Cardiac fibroblast (primary cell): ENCODE measurements at regions not wholly inside any gene's neighbourhood (a gene's known extent, or its start where the extent isn't known, plus 50 kb on each side); places are given as distances from the start of the nearest gene placed in this dataset.

ENCODE experiments used
- DNase-seq, 2 donors: peaks; one replicate each; pipeline versions ENCODE4 v3.0.0 to v3.0.0-alpha.2; 2010; ENCODE audit warnings: low read depth in 2 of 2
- H3K4me3 ChIP-seq, 2 donors: replicated peaks in 1 of 2; 1 replicate in 1 of 2; 2 replicates in 1 of 2; pipeline ENCODE4 v1.5.1; 2011; ENCODE audit warnings: low read depth in 2 of 2, low read length in 2 of 2, mild to moderate bottlenecking in 2 of 2, moderate library complexity in 1 of 2
- TF ChIP-seq, protein P1 (sequence below): IDR thresholded peaks from one replicate; pipeline ENCODE4 v1.5.1; 2011; ENCODE audit warnings: low read depth, mild to moderate bottlenecking, low read length, inconsistent platforms

DNA sequence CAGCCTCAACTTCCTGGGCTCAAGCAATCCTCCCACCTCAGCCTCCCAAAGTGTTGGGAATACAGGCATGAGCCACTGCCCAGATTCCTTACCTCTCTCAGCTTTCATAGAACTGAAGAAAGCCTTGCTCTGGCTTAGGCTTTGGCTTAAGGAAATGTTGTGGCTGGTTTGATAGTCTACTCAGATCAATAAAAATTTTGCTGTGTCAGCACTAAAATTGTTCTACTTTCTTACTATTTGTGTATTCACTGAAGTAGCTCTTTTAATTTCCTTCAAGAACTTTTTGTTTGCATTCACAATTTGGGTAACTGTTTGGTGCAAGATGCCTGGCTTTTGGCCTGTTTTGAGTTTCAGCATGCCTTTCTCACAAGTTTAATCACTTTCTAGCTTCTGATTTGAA is 634.0 kb upstream of the FSHR start:
- no peak overlapping the region for H3K4me3 ChIP-seq
- TF ChIP-seq, protein P1, sequence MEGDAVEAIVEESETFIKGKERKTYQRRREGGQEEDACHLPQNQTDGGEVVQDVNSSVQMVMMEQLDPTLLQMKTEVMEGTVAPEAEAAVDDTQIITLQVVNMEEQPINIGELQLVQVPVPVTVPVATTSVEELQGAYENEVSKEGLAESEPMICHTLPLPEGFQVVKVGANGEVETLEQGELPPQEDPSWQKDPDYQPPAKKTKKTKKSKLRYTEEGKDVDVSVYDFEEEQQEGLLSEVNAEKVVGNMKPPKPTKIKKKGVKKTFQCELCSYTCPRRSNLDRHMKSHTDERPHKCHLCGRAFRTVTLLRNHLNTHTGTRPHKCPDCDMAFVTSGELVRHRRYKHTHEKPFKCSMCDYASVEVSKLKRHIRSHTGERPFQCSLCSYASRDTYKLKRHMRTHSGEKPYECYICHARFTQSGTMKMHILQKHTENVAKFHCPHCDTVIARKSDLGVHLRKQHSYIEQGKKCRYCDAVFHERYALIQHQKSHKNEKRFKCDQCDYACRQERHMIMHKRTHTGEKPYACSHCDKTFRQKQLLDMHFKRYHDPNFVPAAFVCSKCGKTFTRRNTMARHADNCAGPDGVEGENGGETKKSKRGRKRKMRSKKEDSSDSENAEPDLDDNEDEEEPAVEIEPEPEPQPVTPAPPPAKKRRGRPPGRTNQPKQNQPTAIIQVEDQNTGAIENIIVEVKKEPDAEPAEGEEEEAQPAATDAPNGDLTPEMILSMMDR, result no peak
- no peak for DNase-seq

DNA sequence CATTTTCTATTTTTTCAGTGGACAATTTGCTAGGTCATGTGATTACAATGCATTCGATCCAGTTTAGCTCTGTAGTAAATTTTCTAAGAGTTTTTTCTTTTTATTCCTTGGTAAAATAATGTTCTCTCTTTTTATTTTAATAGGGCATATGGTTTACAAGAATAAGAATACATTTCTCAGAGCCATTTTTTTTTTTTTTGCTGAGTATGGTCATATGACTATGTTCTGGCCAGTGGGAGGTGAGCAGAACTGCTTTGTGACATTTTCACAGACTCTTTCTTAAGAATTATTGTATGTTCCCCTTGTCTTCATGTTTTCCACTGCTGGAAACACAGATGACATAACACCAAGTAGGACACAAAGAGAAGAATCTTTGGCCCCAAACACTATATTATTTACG is 626.6 kb upstream of the FSHR start:
- no peak for DNase-seq

DNA sequence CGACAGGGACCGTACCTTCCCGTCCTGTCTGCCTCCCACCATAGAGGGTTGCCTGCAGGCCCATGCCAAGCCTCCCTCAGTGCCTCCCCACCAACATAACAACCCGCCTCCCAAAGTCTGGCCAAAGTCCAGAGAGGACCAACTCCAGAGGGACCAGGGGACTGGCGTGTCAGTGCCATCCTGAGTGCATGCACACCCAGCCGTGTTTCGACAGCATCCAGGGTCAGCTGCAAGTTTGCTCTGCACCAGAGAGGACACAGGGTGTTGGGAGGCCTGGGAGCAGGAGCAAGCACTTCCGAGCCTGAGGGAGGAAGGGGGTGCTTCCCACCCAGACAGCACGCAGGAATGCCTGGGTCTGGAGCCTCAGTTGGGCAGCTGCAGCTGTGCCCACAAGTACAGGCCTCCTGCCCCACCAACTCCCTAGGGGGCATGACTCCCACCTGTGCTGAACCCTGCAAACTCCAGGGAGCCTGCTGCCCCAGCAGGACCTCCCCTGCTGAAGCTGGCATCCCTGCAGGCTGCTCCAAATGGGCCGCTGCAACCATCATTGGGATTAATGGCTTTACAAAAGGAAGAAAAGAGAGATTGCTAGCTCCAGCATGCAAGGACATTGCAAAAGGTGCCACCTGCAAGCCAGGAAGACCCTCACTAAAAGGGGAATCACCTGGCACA is 618.1 kb upstream of the FSHR start:
- TF ChIP-seq, protein P1, result no peak
- H3K4me3 ChIP-seq, result no peak overlapping the region
- no peak for DNase-seq

More for the DNA sequence above, 626.6 kb upstream of the FSHR start:
- TF ChIP-seq, protein P1, result no peak
- H3K4me3 ChIP-seq, result no peak overlapping the region

DNA sequence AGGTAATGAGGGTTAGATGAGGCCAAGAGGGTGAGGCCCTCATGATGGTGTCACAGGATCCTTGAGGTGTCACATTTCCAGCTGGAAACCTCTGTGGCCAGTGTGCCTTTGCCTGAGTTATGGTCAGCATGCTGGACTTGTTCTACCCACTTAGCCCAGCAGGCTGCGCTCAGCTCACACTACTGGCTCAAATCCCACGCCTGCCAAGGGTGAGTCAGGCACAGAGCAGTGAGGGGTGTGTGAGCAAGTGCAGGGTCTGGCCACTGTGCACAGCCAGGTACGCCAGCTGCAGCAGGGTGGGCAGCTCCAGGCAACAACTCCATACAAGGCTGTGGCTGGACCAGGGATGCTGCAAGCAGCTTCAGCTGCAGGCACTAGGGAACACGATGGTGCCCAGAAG is 616.6 kb upstream of the FSHR start:
- TF ChIP-seq, protein P1, result no peak
- peak in 1 of 2 donors; percentile 6 for DNase-seq
- no peak overlapping the region for H3K4me3 ChIP-seq

DNA sequence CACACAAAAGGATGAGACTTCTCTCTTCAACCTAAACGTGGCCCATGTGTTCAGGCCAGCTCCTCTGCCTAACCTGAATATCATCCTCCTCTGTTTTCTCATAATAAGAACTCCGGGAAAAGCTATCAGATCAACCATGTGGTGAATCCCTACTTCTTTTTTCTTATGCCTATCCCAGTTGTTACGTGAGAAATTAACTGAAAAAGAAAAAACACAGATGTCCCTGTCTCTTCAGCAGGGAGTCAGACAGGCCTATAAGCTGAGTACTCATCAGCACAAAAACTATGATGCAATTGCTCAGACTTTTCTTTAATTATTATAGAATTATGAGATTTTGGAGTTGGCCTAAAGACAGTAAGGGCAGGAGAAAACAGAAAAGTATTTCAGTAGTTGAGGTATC is 613.0 kb upstream of the FSHR start:
- no peak for DNase-seq
- no peak overlapping the region for H3K4me3 ChIP-seq
- TF ChIP-seq, protein P1, result no peak

DNA sequence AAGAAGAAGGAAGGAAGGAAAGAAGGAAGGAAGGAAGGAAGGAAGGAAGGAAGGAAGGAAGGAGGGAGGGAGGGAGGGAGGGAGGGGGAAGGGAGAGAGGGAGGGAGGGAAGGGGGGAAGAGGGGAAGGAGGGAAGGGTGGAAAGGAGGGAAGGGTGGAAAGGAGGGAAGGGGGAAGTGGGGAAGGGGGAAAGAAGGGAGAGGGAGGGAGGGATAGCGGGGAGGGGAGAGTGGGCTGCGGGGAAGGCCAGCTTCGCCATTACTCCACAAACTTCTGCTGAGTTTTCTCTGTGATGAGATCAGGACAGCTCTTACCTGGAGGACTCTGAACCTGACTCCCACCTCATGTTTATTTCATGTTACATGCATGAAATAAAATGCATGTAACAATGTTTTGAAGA is 601.5 kb upstream of the FSHR start:
- DNase-seq, result no peak
- H3K4me3 ChIP-seq, result no peak overlapping the region
- TF ChIP-seq, protein P1, result no peak

DNA sequence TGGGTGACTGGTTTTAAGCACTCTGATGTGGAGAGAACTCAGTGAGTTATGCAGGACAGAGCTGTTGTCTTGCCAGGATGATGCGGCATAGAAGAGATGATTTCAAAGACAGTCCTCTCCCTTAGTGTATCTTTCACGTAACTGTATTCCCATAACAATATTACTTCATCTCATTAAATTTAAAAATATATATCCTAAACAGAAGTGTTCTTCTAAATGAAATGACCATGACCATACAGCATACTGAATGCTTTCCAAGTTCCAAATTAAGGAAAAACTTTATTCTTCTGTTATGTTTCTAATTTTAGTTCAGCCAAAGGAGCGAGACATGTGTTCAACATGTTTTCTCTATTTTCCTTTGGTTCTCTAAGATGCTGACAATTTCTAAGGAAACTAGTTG is 600.1 kb upstream of the FSHR start:
- DNase-seq, result no peak
- TF ChIP-seq, protein P1, result no peak
- H3K4me3 ChIP-seq, result no peak overlapping the region
